ENCODE measurements at regions not wholly inside any gene's neighbourhood (a gene's known extent, or its start where the extent isn't known, plus 50 kb on each side); places are given as distances from the start of the nearest gene placed in this dataset.

DNA sequence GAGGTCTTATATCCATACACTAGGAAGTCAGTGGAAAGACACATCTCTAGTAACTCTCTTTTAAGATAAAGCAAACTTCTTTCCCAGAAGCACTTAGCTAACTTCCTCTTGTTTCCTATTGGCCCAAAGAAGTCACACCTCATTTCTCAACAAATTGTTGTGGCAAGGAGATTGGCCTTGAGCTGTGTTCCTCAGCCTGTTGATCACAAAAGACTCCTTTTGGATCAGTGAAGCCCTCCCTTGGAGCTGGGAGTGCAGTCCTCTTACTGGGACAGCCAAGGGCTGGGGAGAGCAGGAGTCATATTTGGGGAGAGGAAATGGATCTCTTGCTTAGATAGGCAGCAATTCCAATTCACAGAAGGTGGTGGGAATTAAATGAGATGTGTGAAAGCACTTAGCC, 51.2 kb upstream of the DAPL1 start:
- POLR2A ChIA-PET, result no interaction called here
- H2AFZ ChIP-seq (ENCODE audit: low read depth, low read length, poor library complexity, severe bottlenecking), result no peak overlapping the region
- no peaks in the 10 kb centered on the region for H3K9me3 ChIP-seq (ENCODE audit: control insufficient read depth in 1 of 2, insufficient read depth in 1 of 2, low read depth in 1 of 2, low read length in 2 of 2)
- no TSS peak for BruUV-seq (replicated peaks)
- ATAC-seq (no peak), DNase-seq (ENCODE audit: low read depth, low spot score) (no peak)
- no peaks in the 10 kb centered on the region for H4K20me1 ChIP-seq (ENCODE audit: insufficient read depth)
- intact Hi-C loops (cut with micrococcal nuclease), result loop anchor here (10.0 kb wide), 1 partner anchor 969 kb away; no protein-coding TSS in a partner anchor
- no peaks in the 10 kb centered on the region for H3K9me2 ChIP-seq (ENCODE audit: insufficient read depth)
- no peaks in the 10 kb centered on the region for H3K79me2 ChIP-seq (ENCODE audit: insufficient read depth, low read length)
- CTCF ChIA-PET, result interaction anchor here (0.8 to 2.8 kb wide), 3 partner anchors 10 to 720 kb away, joined by 3 to 12 read pairs (median 7); no protein-coding TSS in a partner anchor
- no peak for TF ChIP-seq ELF1 (IDR thresholded peaks at IDR 0.05; ENCODE audit: borderline replicate concordance, low read depth)
- no peak for TF ChIP-seq EGR1 (IDR thresholded peaks at IDR 0.05; ENCODE audit: low read depth)
- TF ChIP-seq RAD21 (IDR thresholded peaks at IDR 0.05; ENCODE audit: low read depth), result no peak
- TF ChIP-seq, protein P1, sequence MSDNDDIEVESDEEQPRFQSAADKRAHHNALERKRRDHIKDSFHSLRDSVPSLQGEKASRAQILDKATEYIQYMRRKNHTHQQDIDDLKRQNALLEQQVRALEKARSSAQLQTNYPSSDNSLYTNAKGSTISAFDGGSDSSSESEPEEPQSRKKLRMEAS (IDR thresholded peaks at IDR 0.05), result no peak
- no peak for TF ChIP-seq FOSL1 (IDR thresholded peaks at IDR 0.05; ENCODE audit: low read depth)
- TF ChIP-seq, protein P2, sequence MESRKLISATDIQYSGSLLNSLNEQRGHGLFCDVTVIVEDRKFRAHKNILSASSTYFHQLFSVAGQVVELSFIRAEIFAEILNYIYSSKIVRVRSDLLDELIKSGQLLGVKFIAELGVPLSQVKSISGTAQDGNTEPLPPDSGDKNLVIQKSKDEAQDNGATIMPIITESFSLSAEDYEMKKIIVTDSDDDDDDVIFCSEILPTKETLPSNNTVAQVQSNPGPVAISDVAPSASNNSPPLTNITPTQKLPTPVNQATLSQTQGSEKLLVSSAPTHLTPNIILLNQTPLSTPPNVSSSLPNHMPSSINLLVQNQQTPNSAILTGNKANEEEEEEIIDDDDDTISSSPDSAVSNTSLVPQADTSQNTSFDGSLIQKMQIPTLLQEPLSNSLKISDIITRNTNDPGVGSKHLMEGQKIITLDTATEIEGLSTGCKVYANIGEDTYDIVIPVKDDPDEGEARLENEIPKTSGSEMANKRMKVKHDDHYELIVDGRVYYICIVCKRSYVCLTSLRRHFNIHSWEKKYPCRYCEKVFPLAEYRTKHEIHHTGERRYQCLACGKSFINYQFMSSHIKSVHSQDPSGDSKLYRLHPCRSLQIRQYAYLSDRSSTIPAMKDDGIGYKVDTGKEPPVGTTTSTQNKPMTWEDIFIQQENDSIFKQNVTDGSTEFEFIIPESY (IDR thresholded peaks at IDR 0.05; ENCODE audit: extremely low read depth, insufficient replicate concordance, low read length), result no peak
- TF ChIP-seq SIN3A (IDR thresholded peaks at IDR 0.05; ENCODE audit: low read depth), result no peak
- no peak for TF ChIP-seq EZH2phosphoT487 (IDR thresholded peaks at IDR 0.05; ENCODE audit: borderline replicate concordance)
- TF ChIP-seq YY1 (IDR thresholded peaks at IDR 0.05; ENCODE audit: extremely low read depth, insufficient replicate concordance, low read depth, low read length), result no peak
- TF ChIP-seq, protein P3, sequence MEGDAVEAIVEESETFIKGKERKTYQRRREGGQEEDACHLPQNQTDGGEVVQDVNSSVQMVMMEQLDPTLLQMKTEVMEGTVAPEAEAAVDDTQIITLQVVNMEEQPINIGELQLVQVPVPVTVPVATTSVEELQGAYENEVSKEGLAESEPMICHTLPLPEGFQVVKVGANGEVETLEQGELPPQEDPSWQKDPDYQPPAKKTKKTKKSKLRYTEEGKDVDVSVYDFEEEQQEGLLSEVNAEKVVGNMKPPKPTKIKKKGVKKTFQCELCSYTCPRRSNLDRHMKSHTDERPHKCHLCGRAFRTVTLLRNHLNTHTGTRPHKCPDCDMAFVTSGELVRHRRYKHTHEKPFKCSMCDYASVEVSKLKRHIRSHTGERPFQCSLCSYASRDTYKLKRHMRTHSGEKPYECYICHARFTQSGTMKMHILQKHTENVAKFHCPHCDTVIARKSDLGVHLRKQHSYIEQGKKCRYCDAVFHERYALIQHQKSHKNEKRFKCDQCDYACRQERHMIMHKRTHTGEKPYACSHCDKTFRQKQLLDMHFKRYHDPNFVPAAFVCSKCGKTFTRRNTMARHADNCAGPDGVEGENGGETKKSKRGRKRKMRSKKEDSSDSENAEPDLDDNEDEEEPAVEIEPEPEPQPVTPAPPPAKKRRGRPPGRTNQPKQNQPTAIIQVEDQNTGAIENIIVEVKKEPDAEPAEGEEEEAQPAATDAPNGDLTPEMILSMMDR (IDR thresholded peaks at IDR 0.05 in 2 of 3, conservative IDR thresholded peaks at IDR 0.05 in 1 of 3; ENCODE audit: borderline replicate concordance in 1 of 3, insufficient read depth in 1 of 3, low read depth in 2 of 3, low read length in 2 of 3), result no peak
- TF ChIP-seq ZFX (IDR thresholded peaks at IDR 0.05), result no peak
- RAD21 ChIA-PET (ENCODE audit: low non-redundant PET in 1 of 2, low total read pairs in 2 of 2, uncharacterized antibody in 2 of 2, unreplicated experiment in 2 of 2), result no interaction called here
- H3K27ac ChIP-seq (ENCODE audit: low read depth, low read length), result no peak overlapping the region
- peaks cover 25% of the 10 kb centered on the region for H3K27me3 ChIP-seq (ENCODE audit: insufficient read depth, low read length)
- no peak overlapping the region for H3K9ac ChIP-seq (ENCODE audit: low read length)
- H3K4me1 ChIP-seq (ENCODE audit: control insufficient read depth in 1 of 2, insufficient read depth in 2 of 2, low read length in 2 of 2), result no peaks in the 10 kb centered on the region
- H3K4me2 ChIP-seq (ENCODE audit: low read length), result no peak overlapping the region
- no peak overlapping the region for H3K4me3 ChIP-seq (replicated peaks in 1 of 2; ENCODE audit: low read depth in 1 of 2, low read length in 2 of 2)
- no peaks in the 10 kb centered on the region for H3K36me3 ChIP-seq (ENCODE audit: control insufficient read depth in 1 of 2, insufficient read depth in 2 of 2, low read length in 2 of 2)

Data from HCT116 (cell line).